Activated naive CD4-positive, alpha-beta T cell treated with Interleukin-2 at 50 U/mL for 16 hours (primary cell): ENCODE measurements at regions not wholly inside any gene's neighbourhood (a gene's known extent, or its start where the extent isn't known, plus 50 kb on each side); places are given as distances from the start of the nearest gene placed in this dataset.

Experiments used
- DNase-seq: peaks from one replicate; pipeline ENCODE4 v3.0.0-alpha.2; 2020

GRCh38 chr5:1704266-1704665 is 95.4 kb downstream of the MRPL36 start:
- no peak for DNase-seq

- no peak for DNase-seq
These were observed 96.1 kb downstream of the MRPL36 start for GRCh38 chr5:1703352-1704050.

GRCh38 chr5:1702318-1702717 is 97.3 kb downstream of the MRPL36 start:
- no peak for DNase-seq

- DNase-seq, result no peak
These were observed 97.8 kb downstream of the MRPL36 start for GRCh38 chr5:1701884-1702283.

- DNase-seq, result no peak
These were observed 98.3 kb downstream of the MRPL36 start for GRCh38 chr5:1701216-1701864.

GRCh38 chr5:1699394-1699793 is 100.2 kb downstream of the MRPL36 start:
- DNase-seq, result no peak

GRCh38 chr5:1698589-1699316 is 100.9 kb downstream of the MRPL36 start:
- DNase-seq, result no peak

- DNase-seq, result no peak
These were observed 107.3 kb downstream of the MRPL36 start for GRCh38 chr5:1692381-1692780.

GRCh38 chr5:1687301-1687970 is 112.2 kb downstream of the MRPL36 start:
- DNase-seq, result no peak

GRCh38 chr5:1686016-1686802 is 113.4 kb downstream of the MRPL36 start:
- no peak for DNase-seq

- no peak for DNase-seq
These were observed 114.6 kb downstream of the MRPL36 start for GRCh38 chr5:1685066-1685465.

- no peak for DNase-seq
These were observed 117.7 kb downstream of the MRPL36 start for GRCh38 chr5:1681955-1682354.

GRCh38 chr5:1673042-1673677 is 126.5 kb downstream of the MRPL36 start:
- no peak for DNase-seq

GRCh38 chr5:1672396-1672795 is 127.2 kb downstream of the MRPL36 start:
- no peak for DNase-seq

GRCh38 chr5:1671351-1671750 is 128.3 kb downstream of the MRPL36 start:
- no peak for DNase-seq

- DNase-seq, result no peak
These were observed 129.3 kb downstream of the MRPL36 start for GRCh38 chr5:1670351-1670750.

- no peak for DNase-seq
These were observed 130.1 kb downstream of the MRPL36 start for GRCh38 chr5:1669276-1670155.

- peak; percentile 19 for DNase-seq
These were observed 131.4 kb downstream of the MRPL36 start for GRCh38 chr5:1668141-1668721.

GRCh38 chr5:1667648-1668140 is 131.9 kb downstream of the MRPL36 start:
- DNase-seq, result no peak

GRCh38 chr5:1666812-1667588 is 132.6 kb downstream of the MRPL36 start:
- DNase-seq, result peak; percentile 36
